IPS-18c (cell line): ENCODE measurements at regions not wholly inside any gene's neighbourhood (a gene's known extent, or its start where the extent isn't known, plus 50 kb on each side); places are given as distances from the start of the nearest gene placed in this dataset.
"Not testable (repeated sequence)": the region's sequence is repeated elsewhere in the genome, so short reads cannot be mapped to it uniquely, and the experiment has no call there.

ENCODE experiments used
- H3K4me3 ChIP-seq: 2 replicates; pipeline ENCODE4 v1.7.0; 2013; ENCODE audit warnings: low read depth, mild to moderate bottlenecking, low read length, moderate library complexity; ENCODE audit not compliant: insufficient read depth
- H3K9me3 ChIP-seq: one replicate; pipeline ENCODE4 v1.6.1; 2013; ENCODE audit warnings: mild to moderate bottlenecking, low read length, moderate library complexity; ENCODE audit not compliant: control insufficient read depth, insufficient read depth

GRCh38 chr1:243074224-243074623 lies 180.9 kb downstream of the CEP170 start:
- H3K4me3 ChIP-seq, H3K9me3 ChIP-seq: not testable (repeated sequence)

GRCh38 chr1:243067056-243067455 lies 188.0 kb downstream of the CEP170 start:
- not testable (repeated sequence) for H3K4me3 ChIP-seq, H3K9me3 ChIP-seq

- not testable (repeated sequence) for H3K9me3 ChIP-seq, H3K4me3 ChIP-seq
Measured at GRCh38 chr1:243061965-243062364, 193.1 kb downstream of the CEP170 start.

GRCh38 chr1:243055510-243055909 lies 199.6 kb downstream of the CEP170 start:
- H3K4me3 ChIP-seq, H3K9me3 ChIP-seq: not testable (repeated sequence)

GRCh38 chr1:243055091-243055490 lies 200.0 kb downstream of the CEP170 start:
- not testable (repeated sequence) for H3K4me3 ChIP-seq, H3K9me3 ChIP-seq

- not testable (repeated sequence) for H3K9me3 ChIP-seq, H3K4me3 ChIP-seq
Measured at GRCh38 chr1:243054681-243055080, 200.4 kb downstream of the CEP170 start.

GRCh38 chr1:243053048-243053447 lies 202.0 kb downstream of the CEP170 start:
- not testable (repeated sequence) for H3K4me3 ChIP-seq, H3K9me3 ChIP-seq

GRCh38 chr1:243050613-243051012 lies 204.5 kb downstream of the CEP170 start:
- not testable (repeated sequence) for H3K9me3 ChIP-seq

GRCh38 chr1:243049716-243050115 lies 205.4 kb downstream of the CEP170 start:
- H3K4me3 ChIP-seq, H3K9me3 ChIP-seq: not testable (repeated sequence)

More at GRCh38 chr1:243050613-243051012, 204.5 kb downstream of the CEP170 start:
- not testable (repeated sequence) for H3K4me3 ChIP-seq

- not testable (repeated sequence) for H3K4me3 ChIP-seq, H3K9me3 ChIP-seq
Measured at GRCh38 chr1:243021365-243021764, 233.7 kb downstream of the CEP170 start.

- not testable (repeated sequence) for H3K9me3 ChIP-seq, H3K4me3 ChIP-seq
Measured at GRCh38 chr1:243019030-243019635, 235.9 kb downstream of the CEP170 start.

- H3K4me3 ChIP-seq, H3K9me3 ChIP-seq: not testable (repeated sequence)
Measured at GRCh38 chr1:243010719-243011118, 244.4 kb downstream of the CEP170 start.

- not testable (repeated sequence) for H3K4me3 ChIP-seq, H3K9me3 ChIP-seq
Measured at GRCh38 chr1:243001003-243001402, 254.1 kb downstream of the CEP170 start.

- not testable (repeated sequence) for H3K9me3 ChIP-seq, H3K4me3 ChIP-seq
Measured at GRCh38 chr1:242992776-242993175, 262.3 kb downstream of the CEP170 start.

- H3K4me3 ChIP-seq, H3K9me3 ChIP-seq: not testable (repeated sequence)
Measured at GRCh38 chr1:242985096-242985495, 270.0 kb downstream of the CEP170 start.

- not testable (repeated sequence) for H3K4me3 ChIP-seq, H3K9me3 ChIP-seq
Measured at GRCh38 chr1:242973341-242973740, 281.7 kb downstream of the CEP170 start.

- H3K4me3 ChIP-seq: no peak overlapping the region
- H3K9me3 ChIP-seq: peaks cover 5% of the 10 kb centered on the region
Measured at GRCh38 chr1:242966892-242967291, 288.2 kb downstream of the CEP170 start.

- H3K4me3 ChIP-seq, H3K9me3 ChIP-seq: not testable (repeated sequence)
Measured at GRCh38 chr1:242959397-242959796, 295.7 kb downstream of the CEP170 start.

GRCh38 chr1:242954945-242955344 lies 300.1 kb downstream of the CEP170 start:
- not testable (repeated sequence) for H3K4me3 ChIP-seq, H3K9me3 ChIP-seq
